ENCODE measurements at regions not wholly inside any gene's neighbourhood (a gene's known extent, or its start where the extent isn't known, plus 50 kb on each side); places are given as distances from the start of the nearest gene placed in this dataset.

GRCh38 chr7:91812388-91812787 lies 68.1 kb downstream of the MTERF1 start:
- no peak overlapping the region for H3K27ac ChIP-seq (ENCODE audit: low read depth, low read length)
- H4K20me1 ChIP-seq (ENCODE audit: insufficient read depth) = no peaks in the 10 kb centered on the region
- H3K4me3 ChIP-seq (replicated peaks in 1 of 2; ENCODE audit: low read depth in 1 of 2, low read length in 2 of 2) = no peak overlapping the region
- POLR2A ChIA-PET = no interaction called here
- TF ChIP-seq SIN3A (IDR thresholded peaks at IDR 0.05; ENCODE audit: low read depth) (no peak), ZFX (IDR thresholded peaks at IDR 0.05) (no peak)
- DNase-seq (ENCODE audit: low read depth, low spot score) = no peak
- CTCF ChIA-PET = no interaction called here
- no TSS peak for BruUV-seq (replicated peaks)
- H3K4me2 ChIP-seq (ENCODE audit: low read length) = no peak overlapping the region
- no peaks in the 10 kb centered on the region for H3K27me3 ChIP-seq (ENCODE audit: insufficient read depth, low read length)
- H3K9me2 ChIP-seq (ENCODE audit: insufficient read depth) = no peaks in the 10 kb centered on the region
- no peak overlapping the region for H3K9ac ChIP-seq (ENCODE audit: low read length)
- H3K4me1 ChIP-seq (ENCODE audit: control insufficient read depth in 1 of 2, insufficient read depth in 2 of 2, low read length in 2 of 2) = no peaks in the 10 kb centered on the region
- no peaks in the 10 kb centered on the region for H3K9me3 ChIP-seq (ENCODE audit: control insufficient read depth in 1 of 2, insufficient read depth in 1 of 2, low read depth in 1 of 2, low read length in 2 of 2)
- ATAC-seq = no peak
- H3K79me2 ChIP-seq (ENCODE audit: insufficient read depth, low read length) = no peaks in the 10 kb centered on the region
- intact Hi-C loops (cut with micrococcal nuclease) = no loop called here
- H3K36me3 ChIP-seq (ENCODE audit: control insufficient read depth in 1 of 2, insufficient read depth in 2 of 2, low read length in 2 of 2) = no peaks in the 10 kb centered on the region
- H2AFZ ChIP-seq (ENCODE audit: low read depth, low read length, poor library complexity, severe bottlenecking) = no peak overlapping the region
- RAD21 ChIA-PET (ENCODE audit: low non-redundant PET in 1 of 2, low total read pairs in 2 of 2, uncharacterized antibody in 2 of 2, unreplicated experiment in 2 of 2) = no interaction called here

GRCh38 chr7:91814189-91814588 lies 66.3 kb downstream of the MTERF1 start:
- ChIA-PET CTCF (no interaction called here), RAD21 (ENCODE audit: low non-redundant PET in 1 of 2, low total read pairs in 2 of 2, uncharacterized antibody in 2 of 2, unreplicated experiment in 2 of 2) (no interaction called here)
- intact Hi-C loops (cut with micrococcal nuclease) = no loop called here

More at GRCh38 chr7:91814189-91814588, 66.3 kb downstream of the MTERF1 start:
- Histone ChIP-seq H3K36me3 (ENCODE audit: control insufficient read depth in 1 of 2, insufficient read depth in 2 of 2, low read length in 2 of 2) (no peaks in the 10 kb centered on the region), H3K27ac (ENCODE audit: low read depth, low read length) (no peak overlapping the region), H2AFZ (ENCODE audit: low read depth, low read length, poor library complexity, severe bottlenecking) (no peak overlapping the region), H3K9ac (ENCODE audit: low read length) (no peak overlapping the region), H3K9me2 (ENCODE audit: insufficient read depth) (no peaks in the 10 kb centered on the region), H3K4me1 (ENCODE audit: control insufficient read depth in 1 of 2, insufficient read depth in 2 of 2, low read length in 2 of 2) (no peaks in the 10 kb centered on the region), H3K27me3 (ENCODE audit: insufficient read depth, low read length) (no peaks in the 10 kb centered on the region), H3K4me3 (replicated peaks in 1 of 2; ENCODE audit: low read depth in 1 of 2, low read length in 2 of 2) (no peak overlapping the region), H3K4me2 (ENCODE audit: low read length) (no peak overlapping the region), H4K20me1 (ENCODE audit: insufficient read depth) (no peaks in the 10 kb centered on the region), H3K79me2 (ENCODE audit: insufficient read depth, low read length) (no peaks in the 10 kb centered on the region), H3K9me3 (ENCODE audit: control insufficient read depth in 1 of 2, insufficient read depth in 1 of 2, low read depth in 1 of 2, low read length in 2 of 2) (no peaks in the 10 kb centered on the region)
- POLR2A ChIA-PET = no interaction called here
- TF ChIP-seq JUND (IDR thresholded peaks at IDR 0.05) = no peak
- TF ChIP-seq SIN3A (IDR thresholded peaks at IDR 0.05; ENCODE audit: low read depth) = no peak
- no peak for TF ChIP-seq RAD21 (IDR thresholded peaks at IDR 0.05; ENCODE audit: low read depth)
- TF ChIP-seq MAX (IDR thresholded peaks at IDR 0.05) = no peak
- no peak for TF ChIP-seq SRF (IDR thresholded peaks at IDR 0.05; ENCODE audit: low read depth)
- TF ChIP-seq POLR2AphosphoS5 (IDR thresholded peaks at IDR 0.05; ENCODE audit: low read depth, low read length) = no peak
- no peak for TF ChIP-seq ATF3 (IDR thresholded peaks at IDR 0.05)
- no peak for TF ChIP-seq YY1 (IDR thresholded peaks at IDR 0.05; ENCODE audit: extremely low read depth, insufficient replicate concordance, low read depth, low read length)
- no peak for TF ChIP-seq REST (IDR thresholded peaks at IDR 0.05; ENCODE audit: low read depth)
- TF ChIP-seq EZH2phosphoT487 (IDR thresholded peaks at IDR 0.05; ENCODE audit: borderline replicate concordance) = no peak
- TF ChIP-seq ZBTB33 (IDR thresholded peaks at IDR 0.05; ENCODE audit: extremely low read depth, insufficient replicate concordance, low read length) = no peak
- TF ChIP-seq TCF7L2 (IDR thresholded peaks at IDR 0.05; ENCODE audit: borderline replicate concordance, extremely low read depth, insufficient read depth, insufficient read length) = no peak
- no peak for TF ChIP-seq FOSL1 (IDR thresholded peaks at IDR 0.05; ENCODE audit: low read depth)
- no TSS peak for BruUV-seq (replicated peaks)
- DNase-seq (ENCODE audit: low read depth, low spot score) = no peak
- no peak for ATAC-seq
